Peyer's patch (tissue), 4 donors: ENCODE measurements at regions not wholly inside any gene's neighbourhood (a gene's known extent, or its start where the extent isn't known, plus 50 kb on each side); places are given as distances from the start of the nearest gene placed in this dataset.

Source experiments
- CTCF ChIP-seq, 6 experiments: fragments of 450-650 bp in 4 of 6; fragments of 200-600 bp in 2 of 6; sonication (generic) in 1 of 6; IDR thresholded peaks; one replicate each; pipeline ENCODE4 v1.5.1; 2017 to 2019; ENCODE audit warnings: antibody characterized with exemption in 6 of 6, mild to moderate bottlenecking in 3 of 6, moderate library complexity in 1 of 6
- POLR2A ChIP-seq, 2 donors: fragments of 450-650 bp; IDR thresholded peaks; one replicate each; pipeline ENCODE4 v1.5.1; 2017; ENCODE audit warnings: antibody characterized with exemption in 2 of 2, mild to moderate bottlenecking in 2 of 2, moderate library complexity in 2 of 2

GRCh38 chr6:103344554-103345163 lies 1515.1 kb downstream of the HACE1 start:
- no peak for TF ChIP-seq CTCF (IDR thresholded peaks at IDR 0.05)
- no peak for TF ChIP-seq POLR2A (IDR thresholded peaks at IDR 0.05)
